Inflammatory macrophage treated with lipopolysaccharide for 4 hours (primary cell): ENCODE measurements at regions not wholly inside any gene's neighbourhood (a gene's known extent, or its start where the extent isn't known, plus 50 kb on each side); places are given as distances from the start of the nearest gene placed in this dataset.

Experiments
- DNase-seq: peaks from one replicate; pipeline ENCODE4 v3.0.0-alpha.2; 2020

GRCh38 chr2:216553482-216554240 lies 55.0 kb downstream of the RPL37A start:
- no peak for DNase-seq

DNA sequence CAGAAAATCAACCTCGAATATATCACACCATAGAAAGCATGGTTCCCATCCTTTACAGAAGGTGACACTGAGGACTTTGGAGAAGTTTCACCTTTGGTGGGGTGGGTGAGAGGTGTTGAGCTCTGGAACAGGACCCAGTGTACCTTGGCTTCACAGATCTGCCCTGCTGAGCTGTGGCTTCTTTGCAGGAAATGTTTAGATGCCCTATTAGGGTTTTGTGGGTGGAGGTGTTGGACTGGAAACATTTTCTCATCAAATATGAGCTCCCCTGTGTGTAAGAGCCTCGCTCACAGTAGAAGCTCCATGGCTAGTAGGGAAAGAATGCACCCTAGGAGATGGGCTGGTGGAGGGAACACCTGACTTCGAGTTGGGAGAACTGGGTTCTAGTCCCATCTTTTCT lies 55.6 kb downstream of the RPL37A start:
- no peak for DNase-seq

- DNase-seq, result no peak
Measured at GRCh38 chr2:216554755-216555154, 56.1 kb downstream of the RPL37A start.

DNA sequence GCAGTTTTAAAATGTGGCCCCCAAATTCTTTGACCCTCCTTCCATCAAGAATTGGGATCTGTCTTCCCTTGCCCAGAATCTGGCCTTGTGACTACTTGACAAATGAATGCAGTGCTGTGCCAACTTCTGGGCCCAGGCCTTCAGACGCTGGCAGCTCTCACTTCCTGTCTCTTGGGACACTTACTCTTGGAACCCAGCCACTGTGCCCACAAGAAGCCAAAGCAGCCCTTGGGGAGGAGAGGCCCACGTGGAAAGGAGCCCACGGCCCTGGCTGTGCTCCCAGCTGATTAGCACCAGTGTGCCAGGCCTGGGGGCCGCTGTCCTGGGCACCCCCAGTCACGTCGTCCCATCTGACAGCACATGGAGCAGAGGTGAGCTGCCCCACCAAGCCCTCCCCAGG lies 56.6 kb downstream of the RPL37A start:
- peak; percentile 21 for DNase-seq

DNA sequence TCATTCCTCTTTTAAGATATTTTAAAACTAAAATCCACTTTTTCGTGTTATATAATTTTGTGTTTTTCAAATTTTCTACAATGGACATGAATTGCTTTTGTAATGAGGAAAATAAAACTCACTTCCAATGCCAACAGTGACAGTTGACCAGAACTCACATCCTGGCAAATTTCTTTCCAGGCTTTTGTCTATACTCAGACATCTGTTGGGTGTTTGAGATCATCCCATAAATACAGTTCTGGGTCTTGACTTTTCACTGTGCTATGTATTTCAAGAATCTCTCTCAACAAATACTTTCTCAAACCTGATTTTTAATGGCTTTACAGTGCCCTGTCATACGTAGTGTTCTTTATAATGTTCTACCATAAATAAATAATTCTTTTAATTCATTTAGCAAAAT lies 57.6 kb downstream of the RPL37A start:
- no peak for DNase-seq

- DNase-seq, result no peak
Measured at GRCh38 chr2:216557413-216557812, 58.8 kb downstream of the RPL37A start.

GRCh38 chr2:216557820-216558219 lies 59.2 kb downstream of the RPL37A start:
- DNase-seq, result no peak

DNA sequence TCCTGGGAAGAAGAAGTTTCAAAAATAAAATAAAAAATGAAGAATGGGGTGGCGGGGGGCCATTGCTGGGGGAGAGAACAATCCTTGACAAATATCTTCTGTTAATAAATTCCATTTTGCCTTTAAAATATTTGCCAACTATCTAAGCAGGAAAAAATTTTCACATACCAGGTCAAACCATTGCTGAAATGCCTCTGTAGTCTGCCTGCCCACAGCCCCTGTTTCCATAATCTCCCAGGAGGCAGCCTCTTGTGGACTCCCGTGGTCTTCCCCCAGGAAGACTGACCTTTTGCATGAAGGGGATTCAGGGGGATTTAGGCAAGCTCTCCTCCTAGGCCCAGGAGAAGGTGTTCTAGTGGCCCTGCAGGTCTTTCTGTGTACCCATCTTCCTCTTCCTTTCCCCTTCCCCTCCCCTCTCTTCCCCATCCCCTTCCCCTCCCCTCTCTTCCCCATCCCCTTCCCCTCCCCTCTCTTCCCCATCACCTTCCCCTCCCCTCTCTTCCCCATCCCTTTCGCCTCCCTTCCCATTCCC lies 61.0 kb downstream of the RPL37A start:
- no peak for DNase-seq

DNA sequence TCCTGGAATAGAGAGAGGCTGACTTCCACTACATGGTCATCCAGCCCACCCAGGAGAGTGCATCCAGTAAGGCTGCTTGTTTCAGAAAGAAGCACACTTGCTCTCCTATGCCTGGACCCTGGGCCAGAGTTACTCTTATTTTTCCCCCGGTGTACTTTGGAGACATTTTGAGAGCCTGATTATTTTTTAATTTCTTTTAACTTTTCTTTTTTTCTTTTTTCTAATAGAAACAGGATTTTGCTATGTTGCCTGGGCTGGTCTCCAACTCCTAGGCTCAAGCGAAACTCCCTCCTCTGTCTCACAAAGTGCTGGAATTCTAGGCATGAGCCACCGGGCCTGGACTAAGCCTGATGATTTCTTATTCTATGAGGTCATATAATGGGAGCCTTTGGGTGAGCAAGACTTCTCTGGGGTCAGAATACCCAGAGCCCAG lies 62.2 kb downstream of the RPL37A start:
- DNase-seq, result no peak

DNA sequence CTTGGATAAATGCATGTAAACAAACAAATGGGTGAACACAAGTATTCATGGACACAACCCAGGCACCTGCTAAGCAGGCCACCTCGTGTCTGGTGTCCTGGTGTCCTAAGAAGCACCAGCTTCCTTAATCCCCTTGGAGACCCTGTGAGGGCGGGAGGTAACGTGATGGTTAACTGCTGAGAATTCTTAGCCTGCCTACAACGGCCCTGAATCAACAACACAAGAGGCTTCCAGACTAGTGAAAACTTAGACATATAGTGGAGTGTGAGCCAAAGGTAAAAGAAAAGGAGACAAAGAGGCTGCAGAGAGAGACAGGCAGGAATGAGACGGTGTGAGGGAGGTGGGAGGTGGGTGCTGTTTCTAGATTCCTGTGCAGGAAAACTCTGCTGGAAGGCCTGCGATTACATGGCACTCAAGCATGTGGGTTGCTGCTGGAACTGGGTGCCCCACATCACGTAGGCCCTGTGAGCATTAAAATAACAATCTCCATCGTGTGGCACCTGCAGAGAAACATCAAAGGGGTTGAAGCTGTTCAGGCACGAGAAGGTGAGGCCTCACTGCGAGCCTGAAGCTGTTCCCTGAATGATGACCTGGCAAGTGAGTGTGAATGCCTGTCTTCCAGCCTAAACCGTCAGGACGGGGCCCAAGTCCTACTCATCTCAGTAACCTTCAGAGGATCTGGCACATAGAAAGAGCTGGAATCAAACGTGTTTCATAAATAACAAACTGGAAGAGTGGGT lies 64.2 kb downstream of the RPL37A start:
- DNase-seq, result no peak

DNA sequence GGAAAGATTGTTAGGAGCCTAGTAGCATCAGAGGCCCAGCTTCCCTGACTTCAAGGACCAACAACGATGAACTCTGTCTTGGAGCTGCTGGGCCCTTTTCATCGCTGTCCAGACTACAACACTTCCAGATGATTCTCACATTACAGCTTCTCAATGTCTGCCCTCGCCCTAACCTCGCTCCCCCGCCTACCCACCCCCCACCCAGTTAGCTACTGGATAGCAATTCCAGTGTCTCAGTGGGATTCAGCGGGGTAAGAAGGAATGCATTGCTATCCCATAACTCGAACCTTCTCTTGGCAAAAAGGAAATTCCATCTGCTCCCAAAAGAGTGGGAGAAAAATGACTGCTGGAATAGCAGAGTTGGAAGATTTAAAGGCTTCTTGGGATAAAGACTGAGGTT lies 65.0 kb downstream of the RPL37A start:
- no peak for DNase-seq

GRCh38 chr2:216564611-216565010 lies 66.0 kb downstream of the RPL37A start:
- DNase-seq, result no peak

DNA sequence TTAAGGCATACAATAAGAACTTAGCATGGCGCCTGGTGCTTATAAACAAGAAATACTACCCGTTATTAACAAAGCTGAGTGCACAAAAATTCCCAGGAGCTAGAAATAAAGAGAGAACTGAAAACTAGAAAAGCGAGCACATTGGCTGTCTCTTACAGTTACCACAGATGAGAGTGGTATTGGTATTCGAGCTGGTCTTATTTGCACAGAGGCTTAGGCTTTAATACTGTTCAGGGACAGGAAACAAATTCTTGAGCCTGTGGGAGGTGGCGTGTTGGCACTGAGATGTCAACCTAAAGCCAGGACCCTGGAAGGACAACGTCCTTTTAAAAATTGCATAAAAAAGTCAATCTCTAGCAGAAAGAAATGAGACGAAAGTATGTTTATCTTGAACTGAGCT lies 67.3 kb upstream of the IGFBP2 start:
- no peak for DNase-seq

- DNase-seq, result no peak
Measured at GRCh38 chr2:216568576-216568975, 64.6 kb upstream of the IGFBP2 start.

DNA sequence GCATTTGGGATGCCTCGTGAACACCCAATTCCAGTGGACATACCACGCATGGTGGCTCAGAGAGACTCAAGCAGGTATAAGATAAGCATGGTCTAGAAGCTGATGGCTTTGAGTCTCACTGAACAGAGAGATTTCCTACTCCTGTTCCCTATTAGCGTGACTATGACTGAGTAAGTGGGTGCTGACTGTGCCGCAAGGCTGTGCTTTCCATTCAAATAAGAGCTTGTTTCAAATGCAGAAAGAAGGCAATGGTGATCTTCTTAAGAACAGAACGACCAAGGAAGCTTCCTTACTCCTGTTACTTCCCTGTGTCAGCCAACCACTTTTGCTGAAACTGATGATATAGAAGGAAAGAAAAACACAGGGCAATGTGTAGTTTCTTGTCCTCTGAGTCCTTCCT lies 63.5 kb upstream of the IGFBP2 start:
- no peak for DNase-seq

GRCh38 chr2:216570357-216570756 lies 62.9 kb upstream of the IGFBP2 start:
- DNase-seq, result no peak

- DNase-seq, result no peak
Measured at GRCh38 chr2:216571178-216571908, 61.9 kb upstream of the IGFBP2 start.

GRCh38 chr2:216571909-216572513 lies 61.2 kb upstream of the IGFBP2 start:
- DNase-seq, result peak; percentile 25

DNA sequence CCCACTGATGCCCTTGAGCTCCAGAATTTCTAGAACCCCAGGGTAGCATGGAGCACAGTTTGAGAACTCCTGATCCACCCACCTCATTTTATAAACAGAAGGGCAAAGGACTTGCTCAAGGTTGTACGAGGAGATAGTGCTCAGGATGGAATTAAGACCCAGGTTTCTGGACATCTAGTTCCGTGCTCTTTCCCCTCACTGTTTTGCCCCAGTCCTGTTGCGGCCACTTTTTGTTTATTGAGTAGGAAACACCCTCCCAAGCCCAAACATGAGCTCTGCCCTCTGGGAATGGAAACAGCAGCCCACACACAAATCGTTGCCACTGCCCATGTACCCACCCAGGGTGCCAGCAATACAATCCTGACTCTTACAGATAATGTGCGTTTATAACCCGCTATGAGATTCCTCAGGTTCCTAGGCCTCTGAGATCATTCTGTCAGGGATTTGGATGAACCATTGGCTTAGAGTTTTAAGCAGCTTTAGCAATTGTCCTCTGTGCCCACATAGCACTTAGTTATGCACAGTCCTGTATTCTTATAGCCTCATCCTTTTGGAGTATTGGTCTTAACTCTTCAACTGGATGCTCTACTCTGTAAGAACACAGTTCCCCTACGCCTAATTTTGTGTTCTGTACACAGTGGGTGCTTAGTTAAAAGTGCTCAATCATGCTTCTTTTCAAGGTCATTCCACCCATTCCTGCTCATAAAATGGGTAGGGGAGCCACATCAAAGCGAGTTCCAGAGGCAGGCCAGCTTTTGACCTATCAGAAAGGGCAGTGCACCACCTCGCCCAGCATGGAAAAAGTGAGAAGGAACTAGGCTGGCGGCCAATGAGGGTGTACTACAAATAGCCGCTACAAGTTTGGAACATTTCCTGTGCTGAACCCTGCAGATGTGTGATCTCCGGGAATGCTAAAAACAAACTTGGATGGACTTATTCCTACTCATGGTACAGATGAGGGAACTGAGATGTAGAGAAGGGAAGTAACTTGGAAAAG lies 60.3 kb upstream of the IGFBP2 start:
- no peak for DNase-seq

GRCh38 chr2:216574046-216574445 lies 59.2 kb upstream of the IGFBP2 start:
- no peak for DNase-seq

GRCh38 chr2:216574586-216574985 lies 58.6 kb upstream of the IGFBP2 start:
- DNase-seq, result no peak

- DNase-seq, result peak; percentile 0
Measured at GRCh38 chr2:216575465-216575864, 57.8 kb upstream of the IGFBP2 start.
